Fibroblast of lung (primary cell): ENCODE measurements at regions not wholly inside any gene's neighbourhood (a gene's known extent, or its start where the extent isn't known, plus 50 kb on each side); places are given as distances from the start of the nearest gene placed in this dataset.

Experiments used
- DNase-seq, 2 donors: peaks; one replicate each; pipeline versions ENCODE4 v3.0.0 to v3.0.0-alpha.2; 2010; ENCODE audit warnings: low read depth in 2 of 2
- H2AFZ ChIP-seq: 2 replicates; pipeline ENCODE4 v1.5.1; 2012; ENCODE audit warnings: low read length, control low read depth, inconsistent platforms
- H3K27ac ChIP-seq: 2 replicates; pipeline ENCODE4 v1.5.1; 2011; ENCODE audit warnings: low read length, control low read depth; ENCODE audit not compliant: insufficient read depth
- H3K27me3 ChIP-seq: 2 replicates; pipeline ENCODE4 v1.5.1; 2011; ENCODE audit warnings: mild to moderate bottlenecking, low read length; ENCODE audit not compliant: control insufficient read depth, insufficient read depth
- H3K36me3 ChIP-seq: 2 replicates; pipeline ENCODE4 v1.5.1; 2011; ENCODE audit warnings: low read length; ENCODE audit not compliant: control insufficient read depth, insufficient read depth
- H3K4me1 ChIP-seq: 2 replicates; pipeline ENCODE4 v1.5.1; 2011; ENCODE audit warnings: low read length; ENCODE audit not compliant: control insufficient read depth, insufficient read depth; ENCODE audit errors: extremely low read depth
- H3K4me2 ChIP-seq: 2 replicates; pipeline ENCODE4 v1.5.1; 2011; ENCODE audit warnings: low read length, control low read depth; ENCODE audit not compliant: insufficient read depth; ENCODE audit errors: extremely low read depth
- H3K4me3 ChIP-seq, 4 experiments: fragments of 200-600 bp in 1 of 4; sonication (generic) in 1 of 4; replicated peaks in 1 of 4; 2 replicates each; pipeline ENCODE4 v1.5.1; 2011 to 2016; ENCODE audit warnings: low read length in 4 of 4, low read depth in 3 of 4, mild to moderate bottlenecking in 3 of 4, control low read depth in 2 of 4, inconsistent platforms in 1 of 4, mixed read lengths in 1 of 4; ENCODE audit not compliant: insufficient read depth in 1 of 4; ENCODE audit errors: control extremely low read depth in 1 of 4
- H3K79me2 ChIP-seq: 2 replicates; pipeline ENCODE4 v1.5.1; 2012; ENCODE audit warnings: mild to moderate bottlenecking, low read length, inconsistent platforms; ENCODE audit not compliant: control insufficient read depth, insufficient read depth
- H3K9ac ChIP-seq: 2 replicates; pipeline ENCODE4 v1.5.1; 2011; ENCODE audit warnings: mild to moderate bottlenecking, low read length, control low read depth; ENCODE audit not compliant: insufficient read depth
- H3K9me3 ChIP-seq: 2 replicates; pipeline ENCODE4 v1.5.1; 2012; ENCODE audit warnings: low read depth, low read length; ENCODE audit not compliant: control insufficient read depth, insufficient read depth
- H4K20me1 ChIP-seq: 2 replicates; pipeline ENCODE4 v1.5.1; 2011; ENCODE audit warnings: low read length; ENCODE audit not compliant: control insufficient read depth, insufficient read depth; ENCODE audit errors: extremely low read depth
- CTCF ChIP-seq, 2 donors: IDR thresholded peaks in 1 of 2; conservative IDR thresholded peaks in 1 of 2; 1 replicate in 1 of 2; 2 replicates in 1 of 2; pipeline ENCODE4 v1.5.1; 2011 to 2012; ENCODE audit warnings: low read length in 2 of 2, control low read depth in 1 of 2, inconsistent platforms in 1 of 2, low read depth in 1 of 2, mild to moderate bottlenecking in 1 of 2
- EZH2 ChIP-seq: IDR thresholded peaks from 2 replicates; pipeline ENCODE4 v1.5.1; 2012; ENCODE audit warnings: low read length, control low read depth, mild to moderate bottlenecking; ENCODE audit errors: missing control alignments

DNA sequence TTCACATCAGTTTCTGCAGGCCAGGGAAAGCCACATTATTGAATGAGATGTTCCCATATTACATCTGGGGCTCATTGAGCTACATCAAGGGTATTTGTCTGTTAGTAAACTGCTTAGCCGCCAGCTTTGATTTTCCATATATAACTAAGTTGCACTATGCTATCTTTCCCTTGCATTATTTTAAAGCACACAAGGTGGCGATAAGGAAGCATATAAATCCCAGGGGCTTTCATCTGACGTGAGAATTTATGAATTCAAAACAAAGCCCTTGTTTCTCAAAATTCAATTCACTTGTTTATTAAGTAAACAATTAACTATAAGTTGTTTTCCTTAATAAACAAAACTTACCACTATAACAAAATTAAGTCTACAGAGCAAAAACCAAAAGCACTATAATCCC lies 334.1 kb upstream of the TPK1 start:
- no peaks in the 10 kb centered on the region for H3K4me1 ChIP-seq
- H2AFZ ChIP-seq, result no peak overlapping the region
- no peaks in the 10 kb centered on the region for H3K36me3 ChIP-seq
- H3K9me3 ChIP-seq, result no peaks in the 10 kb centered on the region
- peak in 1 of 2 donors; percentile 69 for DNase-seq
- H3K79me2 ChIP-seq, result no peaks in the 10 kb centered on the region
- no peak for TF ChIP-seq EZH2
- TF ChIP-seq CTCF (conservative IDR thresholded peaks at IDR 0.05 in 1 of 2, IDR thresholded peaks at IDR 0.05 in 1 of 2; ENCODE audit: low read depth in 1 of 2, low read length in 2 of 2), result peak in 1 of 2 donors; percentile 44
- H3K27ac ChIP-seq, result no peak overlapping the region
- H3K9ac ChIP-seq, result no peak overlapping the region
- no peaks in the 10 kb centered on the region for H3K27me3 ChIP-seq
- no peaks in the 10 kb centered on the region for H4K20me1 ChIP-seq
- H3K4me2 ChIP-seq, result no peak overlapping the region
- H3K4me3 ChIP-seq, result no peak overlapping the region

DNA sequence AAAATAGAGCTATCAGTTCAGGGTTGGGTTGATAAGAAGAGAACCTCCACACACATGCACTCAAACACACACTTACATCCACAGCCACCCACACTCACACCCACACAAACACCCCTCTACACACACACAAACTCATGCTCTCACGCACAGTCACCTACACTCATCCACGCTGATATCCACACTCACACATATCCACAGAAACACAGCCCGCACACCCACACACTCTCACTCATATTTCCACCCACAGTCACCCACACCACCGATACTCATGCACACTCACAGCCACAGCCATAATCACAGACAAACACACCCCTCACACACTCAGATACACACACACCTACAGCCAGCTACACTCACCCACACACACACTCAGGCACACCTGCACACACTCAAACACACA lies 333.0 kb upstream of the TPK1 start:
- H2AFZ ChIP-seq, result no peak overlapping the region
- no peak overlapping the region for H3K4me3 ChIP-seq
- no peak overlapping the region for H3K9ac ChIP-seq
- no peaks in the 10 kb centered on the region for H3K4me1 ChIP-seq
- no peak overlapping the region for H3K27ac ChIP-seq
- H3K9me3 ChIP-seq, result no peaks in the 10 kb centered on the region
- no peaks in the 10 kb centered on the region for H3K27me3 ChIP-seq
- no peak for TF ChIP-seq EZH2
- TF ChIP-seq CTCF (conservative IDR thresholded peaks at IDR 0.05 in 1 of 2, IDR thresholded peaks at IDR 0.05 in 1 of 2; ENCODE audit: low read depth in 1 of 2, low read length in 2 of 2), result no peak
- H4K20me1 ChIP-seq, result no peaks in the 10 kb centered on the region
- H3K79me2 ChIP-seq, result no peaks in the 10 kb centered on the region
- no peaks in the 10 kb centered on the region for H3K36me3 ChIP-seq
- no peak for DNase-seq
- H3K4me2 ChIP-seq, result no peak overlapping the region

DNA sequence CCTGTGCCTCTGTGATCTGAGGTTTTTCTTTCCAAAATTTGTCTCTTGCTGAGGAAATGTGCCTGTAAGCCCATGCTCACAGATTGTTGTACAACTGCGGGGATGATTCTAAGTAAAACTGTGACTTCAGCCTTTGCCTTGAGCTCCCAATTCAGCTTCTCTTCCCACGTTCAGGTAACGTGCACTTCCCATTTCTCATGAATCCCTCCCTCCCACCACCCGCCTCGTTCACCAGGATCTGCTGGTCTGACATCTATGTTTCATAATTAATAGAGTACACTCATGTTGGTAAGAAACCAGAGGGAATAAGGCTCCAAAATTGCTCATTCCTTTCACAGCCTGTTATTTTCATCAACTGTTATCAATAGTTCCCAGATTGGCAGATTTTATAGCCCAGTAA lies 332.6 kb upstream of the TPK1 start:
- no peak for DNase-seq
- Histone ChIP-seq H3K9me3 (no peaks in the 10 kb centered on the region), H3K4me1 (no peaks in the 10 kb centered on the region), H2AFZ (no peak overlapping the region), H3K79me2 (no peaks in the 10 kb centered on the region), H3K36me3 (no peaks in the 10 kb centered on the region), H3K27me3 (no peaks in the 10 kb centered on the region), H3K27ac (no peak overlapping the region), H3K9ac (no peak overlapping the region), H3K4me2 (no peak overlapping the region), H4K20me1 (no peaks in the 10 kb centered on the region), H3K4me3 (no peak overlapping the region)
- no peak for TF ChIP-seq EZH2

- Histone ChIP-seq H3K27me3 (no peaks in the 10 kb centered on the region), H3K4me3 (no peak overlapping the region), H4K20me1 (no peaks in the 10 kb centered on the region), H3K9me3 (no peaks in the 10 kb centered on the region), H2AFZ (no peak overlapping the region), H3K79me2 (no peaks in the 10 kb centered on the region), H3K9ac (no peak overlapping the region), H3K36me3 (no peaks in the 10 kb centered on the region), H3K4me2 (no peak overlapping the region), H3K27ac (no peak overlapping the region), H3K4me1 (no peaks in the 10 kb centered on the region)
- no peak for DNase-seq
- no peak for TF ChIP-seq EZH2
- no peak for TF ChIP-seq CTCF (conservative IDR thresholded peaks at IDR 0.05 in 1 of 2, IDR thresholded peaks at IDR 0.05 in 1 of 2; ENCODE audit: low read depth in 1 of 2, low read length in 2 of 2)
Measured at GRCh38 chr7:145156834-145157233, 321.0 kb upstream of the TPK1 start.
